ENCODE measurements at regions not wholly inside any gene's neighbourhood (a gene's known extent, or its start where the extent isn't known, plus 50 kb on each side); places are given as distances from the start of the nearest gene placed in this dataset.

DNA sequence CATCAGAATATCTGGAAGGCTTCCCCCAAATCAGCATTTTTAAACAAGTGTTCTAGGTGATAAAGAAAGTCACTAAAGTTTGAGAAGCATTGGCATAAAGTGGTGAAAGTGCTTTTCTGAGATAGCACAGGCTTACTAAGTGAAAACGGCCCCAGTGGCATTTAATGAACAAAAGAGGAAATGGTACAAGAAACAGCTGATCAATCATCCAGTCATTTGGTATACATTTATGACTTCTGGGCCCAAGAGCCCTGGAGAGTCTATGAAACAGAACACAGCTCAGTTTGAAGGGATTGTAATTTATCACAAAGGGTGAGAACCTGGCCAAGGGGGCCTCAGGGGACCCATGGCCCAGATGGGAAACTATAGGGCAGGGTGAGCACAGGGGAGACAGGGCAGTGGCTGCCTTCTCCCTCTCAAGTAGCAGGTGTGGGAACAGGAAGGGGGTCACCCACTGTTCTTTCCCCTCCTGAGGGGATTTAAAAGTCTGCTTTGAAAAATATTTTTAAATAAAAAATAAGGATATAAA lies 265.5 kb upstream of the ROPN1 start:
- Histone ChIP-seq H3K9me3 (replicated peaks; ENCODE audit: control insufficient read depth, insufficient read depth, low read length) (no peaks in the 10 kb centered on the region), H3K4me3 (replicated peaks in 1 of 3; ENCODE audit: insufficient read depth in 1 of 3, low read depth in 1 of 3, low read length in 3 of 3) (no peak overlapping the region), H3K79me2 (ENCODE audit: control insufficient read depth, insufficient read depth, low read length) (no peaks in the 10 kb centered on the region), H3K27me3 (ENCODE audit: control insufficient read depth in 2 of 2, insufficient read depth in 2 of 2, low read length in 2 of 2) (no peaks in the 10 kb centered on the region), H3K27ac (ENCODE audit: insufficient read depth, low read depth, low read length) (no peak overlapping the region), H2AFZ (ENCODE audit: low read depth, low read length) (no peak overlapping the region), H3K36me3 (ENCODE audit: control insufficient read depth in 2 of 2, extremely low read depth in 1 of 2, insufficient read depth in 2 of 2, low read length in 2 of 2) (no peaks in the 10 kb centered on the region), H3K4me1 (ENCODE audit: control insufficient read depth, extremely low read depth, insufficient read depth, low read length) (peaks cover 2% of the 10 kb centered on the region), H3K9me1 (replicated peaks; ENCODE audit: control insufficient read depth, extremely low read depth, insufficient read depth, low read length) (no peaks in the 10 kb centered on the region), H3K4me2 (ENCODE audit: insufficient read depth, low read length) (no peak overlapping the region), H4K20me1 (replicated peaks; ENCODE audit: control insufficient read depth, extremely low read depth, insufficient read depth, low read length) (no peaks in the 10 kb centered on the region), H3K9ac (replicated peaks; ENCODE audit: extremely low read depth, insufficient read depth, low read length) (no peak overlapping the region)
- POLR2A ChIA-PET = no interaction called here
- CTCF ChIA-PET = interaction anchor here (0.8 to 1.9 kb wide), 4 partner anchors 9 to 24 kb away, joined by 3 to 8 read pairs (median 4); no protein-coding TSS in a partner anchor
- FAIRE-seq = no peak
- intact Hi-C loops (cut with micrococcal nuclease) = no loop called here
- dilution Hi-C loops (cut with MboI; ENCODE audit: extremely low pct_ligation_motif_present, low sequenced_read_pairs) = no loop called here
- no TSS peak for BruUV-seq (replicated peaks)
- TF ChIP-seq, protein P1, sequence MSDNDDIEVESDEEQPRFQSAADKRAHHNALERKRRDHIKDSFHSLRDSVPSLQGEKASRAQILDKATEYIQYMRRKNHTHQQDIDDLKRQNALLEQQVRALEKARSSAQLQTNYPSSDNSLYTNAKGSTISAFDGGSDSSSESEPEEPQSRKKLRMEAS (IDR thresholded peaks at IDR 0.05; ENCODE audit: insufficient read depth, insufficient read length) = no peak
- TF ChIP-seq POLR2A (IDR thresholded peaks at IDR 0.05; ENCODE audit: low read depth, low read length) = no peak
- TF ChIP-seq, protein P2, sequence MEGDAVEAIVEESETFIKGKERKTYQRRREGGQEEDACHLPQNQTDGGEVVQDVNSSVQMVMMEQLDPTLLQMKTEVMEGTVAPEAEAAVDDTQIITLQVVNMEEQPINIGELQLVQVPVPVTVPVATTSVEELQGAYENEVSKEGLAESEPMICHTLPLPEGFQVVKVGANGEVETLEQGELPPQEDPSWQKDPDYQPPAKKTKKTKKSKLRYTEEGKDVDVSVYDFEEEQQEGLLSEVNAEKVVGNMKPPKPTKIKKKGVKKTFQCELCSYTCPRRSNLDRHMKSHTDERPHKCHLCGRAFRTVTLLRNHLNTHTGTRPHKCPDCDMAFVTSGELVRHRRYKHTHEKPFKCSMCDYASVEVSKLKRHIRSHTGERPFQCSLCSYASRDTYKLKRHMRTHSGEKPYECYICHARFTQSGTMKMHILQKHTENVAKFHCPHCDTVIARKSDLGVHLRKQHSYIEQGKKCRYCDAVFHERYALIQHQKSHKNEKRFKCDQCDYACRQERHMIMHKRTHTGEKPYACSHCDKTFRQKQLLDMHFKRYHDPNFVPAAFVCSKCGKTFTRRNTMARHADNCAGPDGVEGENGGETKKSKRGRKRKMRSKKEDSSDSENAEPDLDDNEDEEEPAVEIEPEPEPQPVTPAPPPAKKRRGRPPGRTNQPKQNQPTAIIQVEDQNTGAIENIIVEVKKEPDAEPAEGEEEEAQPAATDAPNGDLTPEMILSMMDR (IDR thresholded peaks at IDR 0.05; ENCODE audit: extremely low read depth in 1 of 2, insufficient read depth in 1 of 2, low read depth in 1 of 2, low read length in 2 of 2) = no peak
- peak; percentile 27 for DNase-seq (ENCODE audit: low read depth, low spot score)

DNA sequence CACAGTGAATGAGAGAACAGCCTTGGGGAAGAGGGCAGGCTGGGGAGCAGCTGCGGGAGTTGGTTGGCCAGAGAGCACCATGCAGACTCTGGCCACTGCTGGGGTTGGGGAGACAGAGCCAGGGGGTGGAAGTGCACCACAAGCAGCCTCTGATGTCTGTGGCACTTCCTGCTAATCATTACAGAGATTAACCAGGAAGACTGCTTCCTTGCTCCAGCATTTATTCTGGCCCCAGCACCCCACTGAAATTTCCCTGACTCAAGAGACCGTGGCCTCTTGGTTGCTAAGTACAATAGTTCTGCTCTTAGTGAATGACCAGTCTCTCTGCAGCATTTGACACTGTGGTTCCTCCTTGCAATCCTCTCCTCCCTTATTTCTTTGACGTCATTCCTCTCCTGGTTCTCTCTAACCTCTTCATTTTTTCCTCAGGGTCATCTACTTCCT lies 266.2 kb upstream of the ROPN1 start:
- FAIRE-seq = peak; percentile 46
- Histone ChIP-seq H3K9ac (replicated peaks; ENCODE audit: extremely low read depth, insufficient read depth, low read length) (no peak overlapping the region), H3K9me1 (replicated peaks; ENCODE audit: control insufficient read depth, extremely low read depth, insufficient read depth, low read length) (no peaks in the 10 kb centered on the region), H3K27ac (ENCODE audit: insufficient read depth, low read depth, low read length) (no peak overlapping the region), H3K4me2 (ENCODE audit: insufficient read depth, low read length) (no peak overlapping the region), H4K20me1 (replicated peaks; ENCODE audit: control insufficient read depth, extremely low read depth, insufficient read depth, low read length) (no peaks in the 10 kb centered on the region), H3K4me3 (replicated peaks in 1 of 3; ENCODE audit: insufficient read depth in 1 of 3, low read depth in 1 of 3, low read length in 3 of 3) (no peak overlapping the region), H3K9me3 (replicated peaks; ENCODE audit: control insufficient read depth, insufficient read depth, low read length) (no peaks in the 10 kb centered on the region), H3K36me3 (ENCODE audit: control insufficient read depth in 2 of 2, extremely low read depth in 1 of 2, insufficient read depth in 2 of 2, low read length in 2 of 2) (no peaks in the 10 kb centered on the region), H3K4me1 (ENCODE audit: control insufficient read depth, extremely low read depth, insufficient read depth, low read length) (peaks cover 2% of the 10 kb centered on the region), H3K79me2 (ENCODE audit: control insufficient read depth, insufficient read depth, low read length) (no peaks in the 10 kb centered on the region), H3K27me3 (ENCODE audit: control insufficient read depth in 2 of 2, insufficient read depth in 2 of 2, low read length in 2 of 2) (no peaks in the 10 kb centered on the region), H2AFZ (ENCODE audit: low read depth, low read length) (no peak overlapping the region)
- TF ChIP-seq EZH2 (IDR thresholded peaks at IDR 0.05; ENCODE audit: borderline replicate concordance, low read depth, low read length, severe bottlenecking) = no peak
- TF ChIP-seq POLR2A (IDR thresholded peaks at IDR 0.05; ENCODE audit: low read depth, low read length) = no peak
- POLR2A ChIA-PET = no interaction called here
- dilution Hi-C loops (cut with MboI; ENCODE audit: extremely low pct_ligation_motif_present, low sequenced_read_pairs) (no loop called here), intact Hi-C loops (cut with micrococcal nuclease) (no loop called here)
- DNase-seq (ENCODE audit: low read depth, low spot score) = no peak
- no TSS peak for BruUV-seq (replicated peaks)
- CTCF ChIA-PET = interaction anchor here (1.9 kb wide), 1 partner anchor 11 kb away, joined by 8 read pairs; no protein-coding TSS in a partner anchor
